HG03103 (cell line): ENCODE measurements at regions not wholly inside any gene's neighbourhood (a gene's known extent, or its start where the extent isn't known, plus 50 kb on each side); places are given as distances from the start of the nearest gene placed in this dataset.

Experiments
- ATAC-seq: cut with Tn5 transposase; IDR thresholded peaks from one replicate; pipeline ENCODE4 v1.9.1; 2021; ENCODE audit warnings: low read depth; ENCODE audit not compliant: unreplicated experiment

GRCh38 chr2:59720296-59720866 lies 833.1 kb downstream of the BCL11A start:
- ATAC-seq, result no peak

DNA sequence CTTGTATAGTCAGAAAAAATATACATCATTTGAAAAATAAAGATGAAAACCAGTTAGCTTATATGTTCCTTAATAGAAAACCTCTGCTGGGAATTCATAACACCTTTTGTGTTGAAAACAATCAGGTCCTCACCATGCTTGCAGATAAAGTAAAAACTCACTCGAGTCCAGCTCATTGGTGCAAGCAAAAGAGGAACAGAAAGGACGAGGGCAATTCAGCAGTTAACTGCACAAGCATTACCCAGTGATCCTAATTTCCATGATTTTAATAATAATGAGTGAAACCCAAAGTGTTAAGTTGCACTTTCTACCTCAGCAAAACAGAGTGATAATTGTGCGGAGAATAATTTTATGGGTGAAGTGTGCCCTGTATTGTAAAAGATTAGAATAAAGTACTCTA lies 839.9 kb downstream of the BCL11A start:
- ATAC-seq, result no peak

GRCh38 chr2:59711121-59711520 lies 842.3 kb downstream of the BCL11A start:
- ATAC-seq, result no peak

- ATAC-seq, result no peak
Measured at GRCh38 chr2:59706729-59707128, 846.7 kb downstream of the BCL11A start.

DNA sequence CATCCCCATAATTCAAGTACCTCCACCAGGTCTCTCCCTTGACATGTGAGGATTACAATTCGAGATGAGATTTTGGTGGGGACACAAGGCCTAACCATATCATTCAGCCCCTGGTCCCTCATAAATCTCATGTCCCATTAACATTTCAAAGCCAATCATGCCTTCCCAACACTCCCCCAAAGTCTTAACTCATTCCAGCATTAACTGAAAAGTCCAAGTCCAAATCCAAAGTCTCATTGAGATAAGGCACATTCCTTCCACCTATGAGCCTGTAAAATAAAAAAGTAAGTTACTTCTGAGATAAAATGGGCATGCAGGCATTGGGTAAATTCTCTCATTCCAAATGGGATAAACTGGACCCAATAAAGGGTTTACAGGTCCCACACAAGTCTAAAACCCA lies 849.7 kb downstream of the BCL11A start:
- ATAC-seq, result no peak

DNA sequence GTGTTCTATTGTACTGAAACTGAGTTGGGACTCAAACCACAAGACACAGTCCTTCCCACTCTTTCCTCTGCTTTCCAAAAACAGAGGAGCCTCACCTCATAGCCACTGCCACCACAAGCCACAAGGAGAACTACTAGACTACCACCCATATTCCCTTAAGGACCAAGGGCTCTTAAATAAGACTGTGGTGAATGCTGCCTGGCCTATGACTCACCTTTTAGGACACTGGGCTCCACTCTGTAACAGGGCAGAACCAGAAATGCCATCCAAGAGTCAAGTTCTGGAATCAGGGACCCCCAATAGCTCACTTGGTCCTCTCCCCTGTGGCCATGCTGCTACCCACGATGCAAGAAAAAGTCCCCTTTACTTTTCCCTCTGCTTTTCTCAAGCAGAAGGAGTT lies 851.4 kb downstream of the BCL11A start:
- no peak for ATAC-seq

DNA sequence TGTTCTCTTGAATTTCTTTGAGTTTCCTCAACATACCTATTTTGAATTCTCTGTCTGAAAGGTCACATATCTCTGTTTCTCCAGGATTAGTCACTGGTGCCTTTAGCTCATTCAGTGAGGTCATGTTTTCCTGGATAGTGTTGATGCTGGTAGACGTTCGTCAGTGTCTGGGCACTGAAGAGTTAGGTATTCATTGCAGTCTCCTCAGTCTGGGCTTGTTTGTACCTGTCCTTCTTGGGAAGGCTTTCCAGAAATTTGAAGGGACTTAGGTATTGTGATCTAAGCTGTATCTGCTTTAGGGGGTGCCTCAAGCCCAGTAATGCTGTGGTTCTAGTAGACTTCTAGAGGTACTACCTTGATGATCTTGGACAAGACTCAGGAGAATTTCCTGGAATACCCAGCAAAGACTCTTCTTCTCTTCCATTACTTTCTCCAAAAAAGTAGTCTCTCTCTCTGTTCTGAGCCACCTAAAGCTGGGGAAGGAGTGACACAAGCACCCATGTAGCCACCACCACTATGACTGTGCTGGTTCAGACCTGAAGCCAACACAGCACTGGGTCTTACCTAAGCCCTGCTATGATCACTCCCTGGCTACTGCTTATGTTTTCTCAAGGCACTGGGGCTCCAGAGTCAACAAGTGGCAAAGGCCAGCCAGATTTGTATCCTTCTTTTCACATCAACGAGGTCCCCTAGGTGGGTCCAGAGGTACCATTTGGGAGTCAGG lies 852.0 kb downstream of the BCL11A start:
- ATAC-seq, result no peak

DNA sequence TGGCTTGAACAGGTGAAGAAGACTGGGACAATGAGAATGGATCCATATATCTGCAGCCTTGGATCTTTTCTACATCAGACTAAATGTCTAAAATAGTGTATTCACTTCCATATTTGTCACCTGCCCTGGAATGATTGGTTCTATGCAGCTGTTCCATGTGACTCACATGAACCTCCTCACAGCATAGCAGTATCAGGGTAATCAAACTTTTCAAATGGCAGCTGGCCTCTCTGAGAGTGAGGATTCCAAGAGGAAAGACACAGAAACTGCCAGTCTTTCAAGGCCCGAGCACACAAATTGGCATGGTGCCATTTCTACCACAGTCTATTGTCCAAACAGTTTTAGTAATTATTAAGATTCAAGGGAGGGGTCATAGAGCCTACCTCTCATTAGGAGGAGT lies 859.3 kb downstream of the BCL11A start:
- ATAC-seq, result no peak

GRCh38 chr2:59693231-59693959 lies 860.1 kb downstream of the BCL11A start:
- ATAC-seq, result no peak

DNA sequence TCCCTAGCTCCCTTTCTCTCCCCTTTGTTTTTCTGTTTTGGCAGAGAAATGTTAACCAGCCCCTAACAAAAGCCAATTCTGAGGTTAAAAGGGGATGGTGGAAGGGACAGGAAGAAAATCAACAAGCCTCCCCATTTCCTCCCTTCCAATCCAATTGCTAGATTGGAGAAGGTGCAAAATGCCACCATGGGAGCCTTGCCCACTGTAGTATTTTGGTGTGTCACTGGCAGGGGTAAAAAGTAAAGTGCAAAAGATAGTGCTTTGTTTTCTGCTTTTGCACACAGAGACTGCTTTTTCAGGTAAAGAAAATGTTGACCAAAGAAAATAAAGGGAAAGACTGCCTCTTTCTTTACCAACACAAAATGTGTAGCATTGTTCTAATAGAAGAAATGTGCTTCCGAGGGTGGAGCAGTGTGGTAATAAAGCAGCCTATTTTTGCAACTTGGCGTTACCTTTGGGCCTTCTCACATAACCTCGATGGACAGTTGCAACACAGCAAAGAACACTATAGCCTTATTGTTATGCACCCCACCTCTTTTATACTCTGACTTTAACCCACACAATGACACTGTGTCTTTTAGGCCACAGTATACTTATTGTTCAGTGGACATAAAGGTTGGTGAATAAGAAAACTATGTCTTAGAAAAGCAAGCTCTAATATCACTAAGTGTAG lies 861.8 kb downstream of the BCL11A start:
- ATAC-seq, result no peak

DNA sequence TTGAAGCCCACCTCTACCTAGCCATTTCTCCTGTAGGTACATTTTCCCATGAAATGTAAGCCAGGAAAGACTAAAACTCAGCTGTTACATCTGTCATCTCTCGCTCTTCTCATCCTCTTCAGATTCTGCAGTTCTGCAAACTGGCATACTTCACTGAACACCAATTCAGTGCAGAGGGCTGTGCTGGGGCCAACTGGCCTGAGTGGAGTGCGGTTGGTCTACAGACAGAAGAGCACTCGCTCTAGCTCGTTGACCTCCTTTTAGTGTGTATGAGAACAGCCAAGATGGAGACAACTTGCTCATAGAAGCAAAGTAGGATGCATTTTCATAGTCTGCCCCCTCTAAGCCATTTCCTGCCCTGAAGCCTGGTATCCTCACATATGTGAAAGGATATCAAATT lies 862.6 kb downstream of the BCL11A start:
- ATAC-seq, result no peak

- no peak for ATAC-seq
Measured at GRCh38 chr2:59684771-59685166, 868.7 kb downstream of the BCL11A start.

- ATAC-seq, result no peak
Measured at GRCh38 chr2:59684116-59684770, 869.2 kb downstream of the BCL11A start.

DNA sequence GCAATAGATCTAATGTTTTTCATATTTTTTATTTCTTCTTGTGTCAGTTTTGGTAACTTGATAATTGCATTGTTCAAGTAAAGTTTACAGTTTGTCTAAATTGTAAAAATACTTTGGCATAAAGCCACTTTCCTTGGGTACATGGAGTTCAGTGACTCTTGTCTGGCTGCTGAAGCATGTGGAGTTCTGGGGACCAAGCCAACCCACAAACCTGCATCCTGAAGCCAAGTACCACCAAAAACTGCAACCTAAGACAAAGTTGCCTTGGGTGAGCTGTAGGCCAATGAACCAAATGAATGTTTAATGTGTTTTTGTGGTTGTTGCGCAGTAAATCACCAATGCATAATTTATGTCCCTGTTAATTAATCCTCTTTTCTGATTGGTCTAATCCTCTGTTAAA lies 872.6 kb downstream of the BCL11A start:
- no peak for ATAC-seq

- no peak for ATAC-seq
Measured at GRCh38 chr2:59677158-59677557, 876.3 kb downstream of the BCL11A start.

GRCh38 chr2:59674100-59674499 lies 879.4 kb downstream of the BCL11A start:
- no peak for ATAC-seq

GRCh38 chr2:59665021-59665420 lies 888.4 kb downstream of the BCL11A start:
- no peak for ATAC-seq

GRCh38 chr2:59662127-59662861 lies 891.2 kb downstream of the BCL11A start:
- no peak for ATAC-seq

DNA sequence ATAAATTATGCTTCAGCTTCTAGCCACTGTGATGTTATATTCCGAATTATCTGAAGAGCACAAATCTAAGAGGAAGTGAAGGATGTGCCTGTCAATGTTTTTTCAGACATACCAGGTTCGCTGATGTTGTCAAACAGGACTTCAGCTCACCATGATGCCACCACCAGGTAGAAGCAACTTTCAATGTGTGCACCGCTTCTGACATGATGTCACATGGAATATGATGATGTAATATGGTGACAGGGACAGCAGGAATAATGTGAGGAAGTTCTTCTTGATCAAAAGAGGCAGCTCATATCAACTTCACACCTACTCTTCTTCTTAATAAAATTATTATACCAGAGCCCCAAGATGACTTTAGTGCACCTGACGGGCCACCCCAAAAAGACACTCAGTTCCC lies 893.2 kb downstream of the BCL11A start:
- no peak for ATAC-seq
